Upper lobe of left lung (tissue), 4 donors: ENCODE measurements at regions not wholly inside any gene's neighbourhood (a gene's known extent, or its start where the extent isn't known, plus 50 kb on each side); places are given as distances from the start of the nearest gene placed in this dataset.
"Not testable (repeated sequence)": the region's sequence is repeated elsewhere in the genome, so short reads cannot be mapped to it uniquely, and the experiment has no call there.

Experiments
- EP300 ChIP-seq, 4 donors: sonication (generic); formaldehyde crosslinking; IDR thresholded peaks; one replicate each; pipeline ENCODE4 v1.5.1; 2017; ENCODE audit warnings: antibody characterized with exemption in 4 of 4, control low read depth in 2 of 4
- TF ChIP-seq, protein P1 (sequence below), 6 experiments: fragments of 450-650 bp in 4 of 6; fragments of 200-600 bp in 2 of 6; sonication (generic) in 2 of 6; IDR thresholded peaks; one replicate each; pipeline ENCODE4 v1.5.1; 2016 to 2019; ENCODE audit warnings: antibody characterized with exemption in 6 of 6

GRCh38 chr9:39014805-39015123 is 273.2 kb downstream of the CNTNAP3 start:
- TF ChIP-seq, protein P1, sequence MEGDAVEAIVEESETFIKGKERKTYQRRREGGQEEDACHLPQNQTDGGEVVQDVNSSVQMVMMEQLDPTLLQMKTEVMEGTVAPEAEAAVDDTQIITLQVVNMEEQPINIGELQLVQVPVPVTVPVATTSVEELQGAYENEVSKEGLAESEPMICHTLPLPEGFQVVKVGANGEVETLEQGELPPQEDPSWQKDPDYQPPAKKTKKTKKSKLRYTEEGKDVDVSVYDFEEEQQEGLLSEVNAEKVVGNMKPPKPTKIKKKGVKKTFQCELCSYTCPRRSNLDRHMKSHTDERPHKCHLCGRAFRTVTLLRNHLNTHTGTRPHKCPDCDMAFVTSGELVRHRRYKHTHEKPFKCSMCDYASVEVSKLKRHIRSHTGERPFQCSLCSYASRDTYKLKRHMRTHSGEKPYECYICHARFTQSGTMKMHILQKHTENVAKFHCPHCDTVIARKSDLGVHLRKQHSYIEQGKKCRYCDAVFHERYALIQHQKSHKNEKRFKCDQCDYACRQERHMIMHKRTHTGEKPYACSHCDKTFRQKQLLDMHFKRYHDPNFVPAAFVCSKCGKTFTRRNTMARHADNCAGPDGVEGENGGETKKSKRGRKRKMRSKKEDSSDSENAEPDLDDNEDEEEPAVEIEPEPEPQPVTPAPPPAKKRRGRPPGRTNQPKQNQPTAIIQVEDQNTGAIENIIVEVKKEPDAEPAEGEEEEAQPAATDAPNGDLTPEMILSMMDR (IDR thresholded peaks at IDR 0.05): not testable (repeated sequence)
- not testable (repeated sequence) for TF ChIP-seq EP300 (IDR thresholded peaks at IDR 0.05)
